NCI-H2227 (cell line): ENCODE measurements at regions not wholly inside any gene's neighbourhood (a gene's known extent, or its start where the extent isn't known, plus 50 kb on each side); places are given as distances from the start of the nearest gene placed in this dataset.

Experiments used
- DNase-seq: peaks from one replicate; lab custom pipeline; 2025; ENCODE audit not compliant: unreplicated experiment; lab: John Stamatoyannopoulos, UW

- DNase-seq = no peak
These were observed 82.9 kb downstream of the ELOVL4 start for GRCh38 chr6:79864421-79864820.

GRCh38 chr6:79864001-79864400 lies 83.4 kb downstream of the ELOVL4 start:
- peak; percentile 10 for DNase-seq

GRCh38 chr6:79863566-79863965 lies 83.8 kb downstream of the ELOVL4 start:
- no peak for DNase-seq

GRCh38 chr6:79862711-79863110 lies 84.6 kb downstream of the ELOVL4 start:
- no peak for DNase-seq

DNA sequence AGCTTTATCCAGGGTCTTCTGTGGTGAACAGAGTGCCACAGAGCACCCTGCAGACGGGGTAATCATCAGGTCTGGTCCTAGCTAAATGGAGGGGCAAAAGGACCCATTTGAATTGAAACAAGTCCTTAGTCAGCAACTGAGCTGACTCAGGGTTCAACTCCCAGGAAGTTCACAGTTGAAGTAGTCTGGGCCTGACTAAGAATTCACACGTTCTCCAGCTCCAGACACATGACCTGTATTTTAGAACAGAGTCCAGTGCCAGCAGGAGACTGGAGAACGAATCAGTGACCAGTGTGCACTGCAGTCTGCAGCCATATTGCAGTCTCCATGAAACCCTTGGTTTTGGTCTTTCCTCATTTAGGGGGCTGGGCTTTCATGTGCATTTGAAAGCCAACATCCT lies 85.2 kb downstream of the ELOVL4 start:
- no peak for DNase-seq

GRCh38 chr6:79861023-79861422 lies 86.3 kb downstream of the ELOVL4 start:
- DNase-seq = no peak

- no peak for DNase-seq
These were observed 99.9 kb downstream of the ELOVL4 start for GRCh38 chr6:79847426-79847825.

DNA sequence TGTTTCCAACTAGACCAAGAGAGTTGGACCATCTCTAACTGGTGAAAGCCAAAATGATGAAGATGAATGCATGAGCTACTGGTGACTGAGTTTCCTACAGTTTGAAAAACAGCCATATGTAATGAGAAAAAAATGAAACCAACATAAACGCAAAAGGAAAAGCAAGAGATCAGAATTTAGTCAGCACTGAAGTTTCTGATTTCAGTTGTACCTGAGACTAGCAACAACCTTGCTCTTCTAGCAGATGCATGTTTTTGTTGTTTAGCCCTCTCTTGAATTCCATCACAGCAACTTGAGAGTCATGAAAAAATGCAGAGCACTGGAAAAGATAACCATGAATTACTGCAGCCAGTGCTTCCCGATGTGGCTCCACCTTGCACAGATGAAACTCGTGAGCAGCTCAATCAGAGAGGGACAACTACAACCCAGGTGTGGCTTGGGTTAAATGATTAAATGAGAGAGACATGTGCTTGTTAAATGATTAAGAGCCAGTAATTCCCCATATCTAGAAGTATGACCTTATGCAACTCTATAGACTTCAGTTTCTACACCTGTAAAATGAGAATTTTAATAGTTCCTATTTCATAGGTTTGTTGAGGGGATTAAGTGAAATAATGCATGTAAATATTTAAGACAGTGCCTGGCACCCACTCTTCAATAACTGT lies 104.8 kb downstream of the ELOVL4 start:
- no peak for DNase-seq

DNA sequence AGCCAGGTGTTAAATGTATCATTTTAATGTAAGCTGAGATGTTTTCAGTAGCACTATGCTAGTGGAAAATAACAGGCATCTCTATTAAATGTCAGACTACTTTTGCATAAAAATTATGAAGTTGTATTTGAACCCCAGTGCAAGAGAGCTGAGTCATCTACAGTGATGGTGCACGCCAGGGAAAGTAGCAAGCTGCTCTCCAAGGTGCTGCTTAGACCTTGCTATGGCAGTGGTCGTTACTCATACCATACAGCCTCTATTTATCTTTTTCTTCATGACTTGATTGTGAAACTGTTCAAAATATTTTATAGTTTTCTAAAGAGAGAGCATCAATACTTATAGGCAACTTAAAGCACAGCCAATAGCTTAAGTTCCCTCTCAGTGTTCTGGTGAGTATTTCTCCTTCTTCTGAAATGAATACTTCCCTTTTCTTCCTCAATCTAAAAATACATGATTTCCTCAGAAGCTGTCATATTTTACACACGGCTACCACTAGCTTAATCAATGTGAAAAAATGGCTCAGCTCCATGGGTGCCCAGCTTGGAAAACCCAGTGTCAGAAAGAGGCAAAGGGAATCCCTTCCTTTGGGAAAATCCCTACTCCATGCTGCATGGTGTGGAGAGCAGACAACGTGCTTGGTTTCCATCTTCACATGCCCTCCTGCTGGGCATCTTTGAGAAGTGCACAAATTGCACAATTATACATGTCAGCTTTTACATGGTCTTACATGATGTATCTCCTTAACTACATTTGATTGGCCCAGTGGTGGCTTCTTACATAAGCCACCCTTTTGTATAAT lies 105.6 kb downstream of the ELOVL4 start:
- DNase-seq = peak; percentile 9

DNA sequence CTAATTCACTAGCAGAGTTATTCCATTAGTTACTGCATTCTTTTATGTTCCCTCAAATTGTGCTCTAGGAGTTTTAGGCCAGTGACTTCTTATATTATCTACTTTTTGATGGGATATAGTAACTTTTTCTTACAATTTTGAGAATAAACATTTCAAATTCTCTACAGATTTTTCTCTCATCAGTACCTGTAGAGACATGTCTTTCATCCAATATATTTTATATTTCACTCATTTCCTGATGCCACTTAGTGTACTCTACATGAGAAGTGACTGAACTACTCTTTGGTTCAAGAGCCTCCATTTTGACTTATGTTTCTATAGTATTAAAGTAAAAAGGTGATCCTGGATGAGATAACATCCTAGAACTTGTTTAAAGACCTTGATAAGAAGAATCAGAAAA lies 108.5 kb downstream of the ELOVL4 start:
- no peak for DNase-seq

DNA sequence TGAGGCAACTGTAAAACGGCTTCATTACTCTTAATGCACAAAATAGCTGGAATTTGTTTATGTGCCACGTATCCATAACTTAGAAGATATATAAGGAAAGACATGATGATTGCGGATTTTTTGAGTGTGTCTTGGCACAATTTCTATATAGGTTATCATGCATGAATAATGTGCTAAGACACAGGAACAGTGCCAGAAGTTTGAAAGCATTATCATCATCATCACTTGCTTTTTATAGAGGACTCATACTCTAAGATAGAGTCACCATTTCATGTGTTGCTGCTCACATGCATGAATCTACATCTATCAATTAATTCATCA lies 113.4 kb downstream of the ELOVL4 start:
- no peak for DNase-seq

DNA sequence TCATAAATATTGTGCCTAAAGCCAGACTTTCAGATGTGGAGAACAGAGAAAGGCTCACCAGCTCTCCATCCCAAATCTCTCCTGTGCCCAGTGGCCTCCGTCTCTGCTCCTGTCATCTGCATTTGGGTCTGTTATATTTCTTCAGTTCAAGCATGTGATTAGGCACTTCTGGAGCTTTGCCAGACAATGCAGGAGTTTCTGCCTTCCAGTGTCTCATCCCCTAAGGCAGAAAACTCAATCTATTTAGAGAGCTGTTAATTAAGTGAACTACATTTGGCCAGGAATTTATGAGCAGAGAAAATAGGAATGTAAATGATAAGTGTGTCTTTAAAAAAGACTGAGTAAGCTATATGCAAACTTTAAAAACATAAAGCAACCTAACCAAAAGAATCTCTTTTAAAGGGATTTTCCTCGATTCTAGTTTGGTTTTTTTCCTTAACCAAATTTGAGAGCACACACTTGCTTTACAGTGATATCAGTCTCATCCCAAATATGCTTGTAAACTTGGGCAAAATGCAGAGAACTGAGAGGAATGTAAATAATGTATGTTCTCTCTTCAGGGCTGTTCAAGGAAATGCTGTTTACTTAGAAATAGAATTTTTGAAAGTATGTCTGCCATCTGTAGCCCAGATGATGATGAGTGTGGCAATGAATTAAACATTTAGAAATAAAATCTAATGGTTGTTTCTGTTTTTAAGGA lies 113.9 kb downstream of the ELOVL4 start:
- DNase-seq = peak; percentile 2

DNA sequence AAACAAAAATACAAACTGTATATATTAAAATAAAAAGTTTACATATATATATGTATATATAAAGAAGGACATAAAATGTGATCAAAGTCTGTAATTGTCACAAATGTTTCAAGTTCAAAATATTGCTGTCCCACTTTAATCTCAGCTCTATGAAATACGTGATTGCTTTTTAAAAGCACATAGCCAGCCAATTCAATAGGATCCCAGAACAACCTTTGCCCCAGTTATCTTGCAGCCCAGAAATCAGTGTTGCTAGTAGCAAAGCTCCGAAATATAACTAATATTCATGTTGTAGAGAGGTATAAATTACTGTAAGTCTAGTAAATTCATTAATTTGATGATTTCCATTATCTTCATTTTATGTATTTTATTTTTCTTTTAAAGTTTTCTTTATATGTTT lies 114.6 kb downstream of the ELOVL4 start:
- no peak for DNase-seq

DNA sequence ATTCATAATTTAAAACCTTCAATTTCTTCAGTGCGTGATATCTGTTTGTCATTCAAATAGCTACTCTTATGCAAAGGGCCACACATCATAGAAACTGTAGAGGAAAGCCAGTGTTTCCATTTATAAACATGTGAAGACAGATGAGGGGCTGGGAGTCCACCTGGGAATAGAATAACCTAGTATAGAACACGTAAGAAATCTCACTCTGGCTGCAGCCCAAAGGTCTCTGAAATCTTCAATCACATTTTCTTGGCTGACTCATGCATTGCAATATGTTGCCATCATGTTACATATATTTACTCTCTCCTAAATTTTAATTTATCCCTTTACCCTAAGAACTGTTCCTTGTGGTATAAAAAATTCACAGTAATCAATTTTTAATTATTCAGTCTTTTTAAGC lies 123.2 kb downstream of the ELOVL4 start:
- no peak for DNase-seq

- no peak for DNase-seq
These were observed 125.5 kb downstream of the ELOVL4 start for GRCh38 chr6:79821859-79822258.

DNA sequence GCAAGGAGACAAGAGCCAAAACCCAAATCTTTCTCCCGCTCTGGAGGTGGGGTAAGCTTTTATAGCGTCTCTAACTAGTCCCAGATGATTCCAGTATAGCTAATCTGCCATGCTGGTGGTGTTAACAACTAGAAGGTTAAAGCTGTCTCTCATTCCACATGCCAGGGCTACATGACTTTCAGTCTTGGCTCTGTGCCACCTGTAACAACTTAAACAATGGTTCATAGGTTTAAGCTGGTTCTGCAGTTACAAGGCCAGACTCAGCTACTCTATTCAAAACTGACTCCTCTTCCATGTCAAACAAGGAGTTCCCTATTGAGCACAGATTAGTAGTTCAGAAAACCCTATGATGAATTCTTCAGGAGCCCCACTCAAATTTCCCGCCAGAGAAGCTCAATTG lies 128.9 kb downstream of the ELOVL4 start:
- DNase-seq = no peak

- no peak for DNase-seq
These were observed 132.4 kb downstream of the ELOVL4 start for GRCh38 chr6:79814940-79815339.

DNA sequence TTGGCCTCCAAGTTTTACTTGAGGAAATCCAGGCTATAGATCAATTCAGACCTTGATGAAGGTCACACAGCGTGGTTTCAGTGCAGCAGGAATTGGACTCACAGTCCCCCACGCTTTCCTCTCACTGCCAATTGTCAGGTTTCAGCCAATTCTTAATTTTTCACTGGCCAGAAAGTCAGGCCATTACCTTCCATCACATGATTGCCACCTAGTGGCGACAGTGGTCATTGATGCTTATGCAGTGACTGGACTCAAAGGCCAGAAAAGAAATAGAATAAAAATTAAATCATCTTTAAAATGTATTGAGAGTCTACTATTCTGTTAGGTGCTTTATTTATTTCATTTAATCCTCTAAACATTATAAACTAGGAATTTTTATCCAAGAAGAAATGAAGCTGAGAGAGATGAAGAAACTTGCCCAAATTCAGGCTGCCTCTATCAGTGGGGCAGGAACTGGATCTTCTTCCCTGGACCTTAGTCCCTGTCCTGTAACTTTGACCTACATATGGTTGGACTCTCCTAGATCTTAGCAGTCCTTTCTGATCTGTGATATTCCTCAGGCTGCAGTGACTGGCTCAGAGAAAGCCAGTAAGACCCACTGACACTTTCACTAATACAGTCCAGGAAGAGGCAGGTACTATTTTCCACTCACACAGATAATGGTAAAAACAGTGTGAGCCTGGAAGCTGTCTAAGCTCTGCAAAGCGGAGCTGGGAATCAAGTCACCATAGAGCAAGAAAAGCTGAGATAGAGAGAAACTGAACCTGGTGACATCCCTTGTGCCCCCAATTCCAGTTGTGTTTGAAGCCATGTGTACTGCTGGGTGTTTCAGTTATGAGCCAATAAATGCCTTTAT lies 133.3 kb downstream of the ELOVL4 start:
- DNase-seq = peak; percentile 73

DNA sequence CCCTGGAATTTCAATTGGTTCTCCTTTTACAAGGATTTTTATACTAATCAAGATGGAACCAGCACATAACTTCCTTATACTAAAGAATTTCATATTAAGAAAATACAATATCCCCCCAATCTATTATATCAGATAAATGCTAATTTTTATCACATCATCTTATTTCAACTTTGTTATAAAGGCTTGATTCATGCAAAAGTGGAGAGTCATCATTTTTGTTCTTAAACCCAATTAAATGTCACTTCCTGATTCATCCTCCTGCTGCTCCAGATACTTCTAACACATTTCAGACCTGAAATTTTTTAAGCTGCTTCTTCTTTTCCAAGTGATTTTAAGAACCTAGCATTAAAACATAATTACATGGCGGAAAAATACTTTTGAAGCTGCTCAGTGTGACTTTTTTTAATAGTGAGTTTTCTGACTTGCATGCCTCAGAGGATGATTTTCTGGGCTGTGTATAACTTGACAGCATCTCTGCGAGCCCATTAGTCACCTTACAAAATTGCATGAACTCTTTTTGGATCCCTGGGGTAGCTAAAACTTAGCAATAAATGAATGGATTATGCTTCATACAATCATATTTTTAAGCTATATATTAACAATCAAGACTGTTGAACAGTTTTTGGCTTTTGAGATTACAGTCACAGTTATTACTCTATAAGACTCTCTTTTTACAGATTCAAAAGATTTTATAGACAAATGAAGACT lies 134.1 kb downstream of the ELOVL4 start:
- no peak for DNase-seq

- no peak for DNase-seq
These were observed 135.2 kb downstream of the ELOVL4 start for GRCh38 chr6:79812195-79812594.

DNA sequence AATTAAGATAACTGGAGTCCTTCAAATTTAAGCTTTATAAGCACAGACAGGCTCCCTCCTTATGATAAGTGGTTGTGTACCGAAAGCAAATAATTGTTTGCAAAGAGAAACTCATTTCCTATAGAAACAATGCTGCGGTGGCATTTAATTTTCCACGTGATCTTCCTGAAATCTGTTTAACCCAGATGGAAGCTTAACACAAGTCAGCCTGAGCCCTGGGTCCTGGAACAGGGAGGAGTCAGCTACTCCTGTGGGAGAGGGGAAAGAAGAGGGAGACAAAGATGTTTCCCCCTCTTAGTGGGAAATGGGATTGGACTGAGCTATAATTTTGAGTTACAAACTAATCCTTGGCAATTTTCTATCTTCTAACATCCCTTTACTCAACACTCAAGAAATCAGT lies 136.5 kb downstream of the ELOVL4 start:
- peak; percentile 39 for DNase-seq
